ENCODE measurements at regions not wholly inside any gene's neighbourhood (a gene's known extent, or its start where the extent isn't known, plus 50 kb on each side); places are given as distances from the start of the nearest gene placed in this dataset.

GRCh38 chr13:22647156-22647850, 533.5 kb upstream of the SGCG start:
- H3K27ac ChIP-seq (ENCODE audit: low read length): no peak overlapping the region

GRCh38 chr13:22648320-22648801, 532.4 kb upstream of the SGCG start:
- H3K4me3 ChIP-seq (ENCODE audit: low read depth in 1 of 2, low read length in 2 of 2): no peak overlapping the region
- H3K36me3 ChIP-seq (ENCODE audit: control insufficient read depth in 1 of 2, insufficient read depth in 2 of 2, low read length in 2 of 2): no peaks in the 10 kb centered on the region
- no peaks in the 10 kb centered on the region for H3K9me3 ChIP-seq (ENCODE audit: control insufficient read depth in 1 of 2, low read length in 2 of 2)
- H3K4me1 ChIP-seq (ENCODE audit: control insufficient read depth in 1 of 2, insufficient read depth in 2 of 2, low read length in 2 of 2): no peaks in the 10 kb centered on the region
- no peaks in the 10 kb centered on the region for H3K27me3 ChIP-seq (ENCODE audit: low read depth, low read length)
- H3K27ac ChIP-seq (ENCODE audit: low read length): no peak overlapping the region

More at GRCh38 chr13:22647156-22647850, 533.5 kb upstream of the SGCG start:
- H3K36me3 ChIP-seq (ENCODE audit: control insufficient read depth in 1 of 2, insufficient read depth in 2 of 2, low read length in 2 of 2): no peaks in the 10 kb centered on the region
- no peak overlapping the region for H3K4me3 ChIP-seq (ENCODE audit: low read depth in 1 of 2, low read length in 2 of 2)
- H3K9me3 ChIP-seq (ENCODE audit: control insufficient read depth in 1 of 2, low read length in 2 of 2): no peaks in the 10 kb centered on the region
- H3K27me3 ChIP-seq (ENCODE audit: low read depth, low read length): no peaks in the 10 kb centered on the region
- H3K4me1 ChIP-seq (ENCODE audit: control insufficient read depth in 1 of 2, insufficient read depth in 2 of 2, low read length in 2 of 2): no peaks in the 10 kb centered on the region

GRCh38 chr13:22652796-22653195, 528.0 kb upstream of the SGCG start:
- no peak overlapping the region for H3K4me3 ChIP-seq (ENCODE audit: low read depth in 1 of 2, low read length in 2 of 2)
- no peaks in the 10 kb centered on the region for H3K27me3 ChIP-seq (ENCODE audit: low read depth, low read length)
- H3K36me3 ChIP-seq (ENCODE audit: control insufficient read depth in 1 of 2, insufficient read depth in 2 of 2, low read length in 2 of 2): no peaks in the 10 kb centered on the region
- no peaks in the 10 kb centered on the region for H3K9me3 ChIP-seq (ENCODE audit: control insufficient read depth in 1 of 2, low read length in 2 of 2)
- H3K27ac ChIP-seq (ENCODE audit: low read length): no peak overlapping the region
- H3K4me1 ChIP-seq (ENCODE audit: control insufficient read depth in 1 of 2, insufficient read depth in 2 of 2, low read length in 2 of 2): no peaks in the 10 kb centered on the region

- no peaks in the 10 kb centered on the region for H3K4me1 ChIP-seq (ENCODE audit: control insufficient read depth in 1 of 2, insufficient read depth in 2 of 2, low read length in 2 of 2)
- no peaks in the 10 kb centered on the region for H3K9me3 ChIP-seq (ENCODE audit: control insufficient read depth in 1 of 2, low read length in 2 of 2)
- H3K4me3 ChIP-seq (ENCODE audit: low read depth in 1 of 2, low read length in 2 of 2): no peak overlapping the region
- no peaks in the 10 kb centered on the region for H3K27me3 ChIP-seq (ENCODE audit: low read depth, low read length)
- H3K36me3 ChIP-seq (ENCODE audit: control insufficient read depth in 1 of 2, insufficient read depth in 2 of 2, low read length in 2 of 2): no peaks in the 10 kb centered on the region
- no peak overlapping the region for H3K27ac ChIP-seq (ENCODE audit: low read length)
Measured at GRCh38 chr13:22653866-22654265, 526.9 kb upstream of the SGCG start.

- Histone ChIP-seq H3K4me3 (ENCODE audit: low read depth in 1 of 2, low read length in 2 of 2) (no peak overlapping the region), H3K36me3 (ENCODE audit: control insufficient read depth in 1 of 2, insufficient read depth in 2 of 2, low read length in 2 of 2) (no peaks in the 10 kb centered on the region), H3K27ac (ENCODE audit: low read length) (no peak overlapping the region), H3K4me1 (ENCODE audit: control insufficient read depth in 1 of 2, insufficient read depth in 2 of 2, low read length in 2 of 2) (no peaks in the 10 kb centered on the region), H3K9me3 (ENCODE audit: control insufficient read depth in 1 of 2, low read length in 2 of 2) (no peaks in the 10 kb centered on the region), H3K27me3 (ENCODE audit: low read depth, low read length) (no peaks in the 10 kb centered on the region)
Measured at GRCh38 chr13:22655106-22655852, 525.5 kb upstream of the SGCG start.

GRCh38 chr13:22662771-22663170, 518.0 kb upstream of the SGCG start:
- Histone ChIP-seq H3K4me1 (ENCODE audit: control insufficient read depth in 1 of 2, insufficient read depth in 2 of 2, low read length in 2 of 2) (no peaks in the 10 kb centered on the region), H3K4me3 (ENCODE audit: low read depth in 1 of 2, low read length in 2 of 2) (no peak overlapping the region), H3K36me3 (ENCODE audit: control insufficient read depth in 1 of 2, insufficient read depth in 2 of 2, low read length in 2 of 2) (no peaks in the 10 kb centered on the region), H3K9me3 (ENCODE audit: control insufficient read depth in 1 of 2, low read length in 2 of 2) (no peaks in the 10 kb centered on the region), H3K27me3 (ENCODE audit: low read depth, low read length) (no peaks in the 10 kb centered on the region), H3K27ac (ENCODE audit: low read length) (no peak overlapping the region)

- Histone ChIP-seq H3K4me3 (ENCODE audit: low read depth in 1 of 2, low read length in 2 of 2) (no peak overlapping the region), H3K27me3 (ENCODE audit: low read depth, low read length) (no peaks in the 10 kb centered on the region), H3K36me3 (ENCODE audit: control insufficient read depth in 1 of 2, insufficient read depth in 2 of 2, low read length in 2 of 2) (no peaks in the 10 kb centered on the region), H3K4me1 (ENCODE audit: control insufficient read depth in 1 of 2, insufficient read depth in 2 of 2, low read length in 2 of 2) (no peaks in the 10 kb centered on the region), H3K9me3 (ENCODE audit: control insufficient read depth in 1 of 2, low read length in 2 of 2) (no peaks in the 10 kb centered on the region), H3K27ac (ENCODE audit: low read length) (no peak overlapping the region)
Measured at GRCh38 chr13:22665506-22665905, 515.3 kb upstream of the SGCG start.

- H3K4me1 ChIP-seq (ENCODE audit: control insufficient read depth in 1 of 2, insufficient read depth in 2 of 2, low read length in 2 of 2): no peaks in the 10 kb centered on the region
- no peaks in the 10 kb centered on the region for H3K27me3 ChIP-seq (ENCODE audit: low read depth, low read length)
- no peak overlapping the region for H3K4me3 ChIP-seq (ENCODE audit: low read depth in 1 of 2, low read length in 2 of 2)
- H3K36me3 ChIP-seq (ENCODE audit: control insufficient read depth in 1 of 2, insufficient read depth in 2 of 2, low read length in 2 of 2): no peaks in the 10 kb centered on the region
- H3K9me3 ChIP-seq (ENCODE audit: control insufficient read depth in 1 of 2, low read length in 2 of 2): peaks cover 0 to 23% of the 10 kb centered on the region in 2 donors
- H3K27ac ChIP-seq (ENCODE audit: low read length): no peak overlapping the region
Measured at GRCh38 chr13:22690756-22691155, 490.0 kb upstream of the SGCG start.

- Histone ChIP-seq H3K4me3 (ENCODE audit: low read depth in 1 of 2, low read length in 2 of 2) (no peak overlapping the region), H3K4me1 (ENCODE audit: control insufficient read depth in 1 of 2, insufficient read depth in 2 of 2, low read length in 2 of 2) (no peaks in the 10 kb centered on the region), H3K36me3 (ENCODE audit: control insufficient read depth in 1 of 2, insufficient read depth in 2 of 2, low read length in 2 of 2) (no peaks in the 10 kb centered on the region), H3K27me3 (ENCODE audit: low read depth, low read length) (no peaks in the 10 kb centered on the region), H3K9me3 (ENCODE audit: control insufficient read depth in 1 of 2, low read length in 2 of 2) (peaks cover 0 to 18% of the 10 kb centered on the region in 2 donors), H3K27ac (ENCODE audit: low read length) (no peak overlapping the region)
Measured at GRCh38 chr13:22693691-22694090, 487.1 kb upstream of the SGCG start.

- no peaks in the 10 kb centered on the region for H3K4me1 ChIP-seq (ENCODE audit: control insufficient read depth in 1 of 2, insufficient read depth in 2 of 2, low read length in 2 of 2)
- no peaks in the 10 kb centered on the region for H3K36me3 ChIP-seq (ENCODE audit: control insufficient read depth in 1 of 2, insufficient read depth in 2 of 2, low read length in 2 of 2)
- H3K27ac ChIP-seq (ENCODE audit: low read length): no peak overlapping the region
- peaks cover 0 to 18% of the 10 kb centered on the region in 2 donors for H3K9me3 ChIP-seq (ENCODE audit: control insufficient read depth in 1 of 2, low read length in 2 of 2)
- H3K27me3 ChIP-seq (ENCODE audit: low read depth, low read length): no peaks in the 10 kb centered on the region
- H3K4me3 ChIP-seq (ENCODE audit: low read depth in 1 of 2, low read length in 2 of 2): no peak overlapping the region
Measured at GRCh38 chr13:22696433-22696832, 484.3 kb upstream of the SGCG start.

GRCh38 chr13:22698467-22698866, 482.3 kb upstream of the SGCG start:
- no peak overlapping the region for H3K4me3 ChIP-seq (ENCODE audit: low read depth in 1 of 2, low read length in 2 of 2)
- H3K4me1 ChIP-seq (ENCODE audit: control insufficient read depth in 1 of 2, insufficient read depth in 2 of 2, low read length in 2 of 2): no peaks in the 10 kb centered on the region
- H3K36me3 ChIP-seq (ENCODE audit: control insufficient read depth in 1 of 2, insufficient read depth in 2 of 2, low read length in 2 of 2): no peaks in the 10 kb centered on the region
- no peaks in the 10 kb centered on the region for H3K27me3 ChIP-seq (ENCODE audit: low read depth, low read length)
- H3K27ac ChIP-seq (ENCODE audit: low read length): no peak overlapping the region
- H3K9me3 ChIP-seq (ENCODE audit: control insufficient read depth in 1 of 2, low read length in 2 of 2): peaks cover 0 to 12% of the 10 kb centered on the region in 2 donors
